ENCODE measurements at regions not wholly inside any gene's neighbourhood (a gene's known extent, or its start where the extent isn't known, plus 50 kb on each side); places are given as distances from the start of the nearest gene placed in this dataset.

- H3K4me1 ChIP-seq (ENCODE audit: insufficient read depth): no peaks in the 10 kb centered on the region
Observed at GRCh38 chr11:120037111-120037510, 100.8 kb downstream of the TRIM29 start.

DNA sequence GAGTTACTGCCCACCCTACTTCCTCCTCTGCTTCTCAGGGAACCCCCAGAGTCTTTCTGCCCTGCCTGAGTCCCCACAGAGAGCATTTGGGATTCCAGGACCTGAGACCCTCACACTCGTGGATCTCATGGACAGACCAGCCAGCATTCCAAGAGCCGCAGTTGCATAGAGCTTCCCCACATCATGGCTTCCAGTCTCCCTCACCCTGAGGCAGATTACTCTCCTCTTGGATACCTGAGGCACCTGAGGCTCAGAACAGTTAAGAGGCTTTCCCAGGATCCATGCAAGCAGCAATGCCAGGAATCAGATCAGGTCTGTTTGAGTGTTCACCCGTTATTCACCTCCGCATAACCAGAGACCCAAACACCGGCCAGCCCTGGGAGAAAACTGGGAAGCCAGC is 102.2 kb downstream of the TRIM29 start:
- H3K27me3 ChIP-seq (ENCODE audit: insufficient read depth): no peaks in the 10 kb centered on the region
- H3K36me3 Mint-ChIP-seq (ENCODE audit: low read depth): peaks cover 7% of the 10 kb centered on the region; the same call in 1 of the 3 replicates
- peaks cover 5% of the 10 kb centered on the region for H3K4me1 Mint-ChIP-seq
- H3K36me3 ChIP-seq (ENCODE audit: insufficient read depth): no peaks in the 10 kb centered on the region
- H3K4me3 ChIP-seq: no peak overlapping the region
- H3K4me3 Mint-ChIP-seq: no peak overlapping the region
- no peak overlapping the region for H3K27ac Mint-ChIP-seq
- H3K4me2 ChIP-seq: no peak overlapping the region
- ATAC-seq: no peak
- no peaks in the 10 kb centered on the region for H4K20me1 ChIP-seq (replicated peaks; ENCODE audit: insufficient read depth)
- no peaks in the 10 kb centered on the region for H3K4me1 ChIP-seq (ENCODE audit: insufficient read depth)
- H3K79me2 ChIP-seq (replicated peaks; ENCODE audit: insufficient read depth): no peaks in the 10 kb centered on the region
- no peaks in the 10 kb centered on the region for H3F3A ChIP-seq (replicated peaks; ENCODE audit: low read depth)
- no peaks in the 10 kb centered on the region for H3K9me2 ChIP-seq (ENCODE audit: insufficient read depth)
- no peak for DNase-seq (ENCODE audit: low spot score)
- H3K27me3 Mint-ChIP-seq (ENCODE audit: insufficient read depth, low read depth, poor library complexity): peaks cover 9% of the 10 kb centered on the region
- peaks cover 12% of the 10 kb centered on the region; the same call in 2 of the 3 replicates for H3K9me3 Mint-ChIP-seq
- H2AFZ ChIP-seq: no peak overlapping the region
- no peak overlapping the region for H3K27ac ChIP-seq (ENCODE audit: low read depth)
- TF ChIP-seq EZH2 (IDR thresholded peaks at IDR 0.05; ENCODE audit: low read depth, unreplicated experiment) (no peak), ZNF462 (CRISPR knock-in tag; IDR thresholded peaks at IDR 0.05) (no peak)

More at GRCh38 chr11:120037111-120037510, 100.8 kb downstream of the TRIM29 start:
- Histone ChIP-seq H3K4me3 (no peak overlapping the region), H3K9me2 (ENCODE audit: insufficient read depth) (0 out of 2 replicates have a peak, but pooled peaks cover 7% of the 10 kb centered on the region), H2AFZ (no peak overlapping the region), H3K4me2 (no peak overlapping the region), H3K27me3 (ENCODE audit: insufficient read depth) (no peaks in the 10 kb centered on the region), H4K20me1 (replicated peaks; ENCODE audit: insufficient read depth) (no peaks in the 10 kb centered on the region), H3F3A (replicated peaks; ENCODE audit: low read depth) (no peaks in the 10 kb centered on the region), H3K27ac (ENCODE audit: low read depth) (no peak overlapping the region), H3K36me3 (ENCODE audit: insufficient read depth) (no peaks in the 10 kb centered on the region), H3K79me2 (replicated peaks; ENCODE audit: insufficient read depth) (no peaks in the 10 kb centered on the region)
- ATAC-seq (no peak), DNase-seq (ENCODE audit: low spot score) (no peak)
- Mint-ChIP-seq H3K4me3 (no peak overlapping the region), H3K27me3 (ENCODE audit: insufficient read depth, low read depth, poor library complexity) (peaks cover 7% of the 10 kb centered on the region), H3K27ac (no peak overlapping the region), H3K4me1 (no peaks in the 10 kb centered on the region), H3K36me3 (ENCODE audit: low read depth) (peaks cover 7% of the 10 kb centered on the region; the same call in 1 of the 3 replicates), H3K9me3 (peaks cover 12% of the 10 kb centered on the region; the same call in 2 of the 3 replicates)
- TF ChIP-seq, protein P1, sequence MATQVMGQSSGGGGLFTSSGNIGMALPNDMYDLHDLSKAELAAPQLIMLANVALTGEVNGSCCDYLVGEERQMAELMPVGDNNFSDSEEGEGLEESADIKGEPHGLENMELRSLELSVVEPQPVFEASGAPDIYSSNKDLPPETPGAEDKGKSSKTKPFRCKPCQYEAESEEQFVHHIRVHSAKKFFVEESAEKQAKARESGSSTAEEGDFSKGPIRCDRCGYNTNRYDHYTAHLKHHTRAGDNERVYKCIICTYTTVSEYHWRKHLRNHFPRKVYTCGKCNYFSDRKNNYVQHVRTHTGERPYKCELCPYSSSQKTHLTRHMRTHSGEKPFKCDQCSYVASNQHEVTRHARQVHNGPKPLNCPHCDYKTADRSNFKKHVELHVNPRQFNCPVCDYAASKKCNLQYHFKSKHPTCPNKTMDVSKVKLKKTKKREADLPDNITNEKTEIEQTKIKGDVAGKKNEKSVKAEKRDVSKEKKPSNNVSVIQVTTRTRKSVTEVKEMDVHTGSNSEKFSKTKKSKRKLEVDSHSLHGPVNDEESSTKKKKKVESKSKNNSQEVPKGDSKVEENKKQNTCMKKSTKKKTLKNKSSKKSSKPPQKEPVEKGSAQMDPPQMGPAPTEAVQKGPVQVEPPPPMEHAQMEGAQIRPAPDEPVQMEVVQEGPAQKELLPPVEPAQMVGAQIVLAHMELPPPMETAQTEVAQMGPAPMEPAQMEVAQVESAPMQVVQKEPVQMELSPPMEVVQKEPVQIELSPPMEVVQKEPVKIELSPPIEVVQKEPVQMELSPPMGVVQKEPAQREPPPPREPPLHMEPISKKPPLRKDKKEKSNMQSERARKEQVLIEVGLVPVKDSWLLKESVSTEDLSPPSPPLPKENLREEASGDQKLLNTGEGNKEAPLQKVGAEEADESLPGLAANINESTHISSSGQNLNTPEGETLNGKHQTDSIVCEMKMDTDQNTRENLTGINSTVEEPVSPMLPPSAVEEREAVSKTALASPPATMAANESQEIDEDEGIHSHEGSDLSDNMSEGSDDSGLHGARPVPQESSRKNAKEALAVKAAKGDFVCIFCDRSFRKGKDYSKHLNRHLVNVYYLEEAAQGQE (IDR thresholded peaks at IDR 0.05; ENCODE audit: unreplicated experiment): no peak
- TF ChIP-seq, protein P2, sequence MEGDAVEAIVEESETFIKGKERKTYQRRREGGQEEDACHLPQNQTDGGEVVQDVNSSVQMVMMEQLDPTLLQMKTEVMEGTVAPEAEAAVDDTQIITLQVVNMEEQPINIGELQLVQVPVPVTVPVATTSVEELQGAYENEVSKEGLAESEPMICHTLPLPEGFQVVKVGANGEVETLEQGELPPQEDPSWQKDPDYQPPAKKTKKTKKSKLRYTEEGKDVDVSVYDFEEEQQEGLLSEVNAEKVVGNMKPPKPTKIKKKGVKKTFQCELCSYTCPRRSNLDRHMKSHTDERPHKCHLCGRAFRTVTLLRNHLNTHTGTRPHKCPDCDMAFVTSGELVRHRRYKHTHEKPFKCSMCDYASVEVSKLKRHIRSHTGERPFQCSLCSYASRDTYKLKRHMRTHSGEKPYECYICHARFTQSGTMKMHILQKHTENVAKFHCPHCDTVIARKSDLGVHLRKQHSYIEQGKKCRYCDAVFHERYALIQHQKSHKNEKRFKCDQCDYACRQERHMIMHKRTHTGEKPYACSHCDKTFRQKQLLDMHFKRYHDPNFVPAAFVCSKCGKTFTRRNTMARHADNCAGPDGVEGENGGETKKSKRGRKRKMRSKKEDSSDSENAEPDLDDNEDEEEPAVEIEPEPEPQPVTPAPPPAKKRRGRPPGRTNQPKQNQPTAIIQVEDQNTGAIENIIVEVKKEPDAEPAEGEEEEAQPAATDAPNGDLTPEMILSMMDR (conservative IDR thresholded peaks at IDR 0.05; ENCODE audit: low read depth in 2 of 2): no peak
- TF ChIP-seq STAT1 (IDR thresholded peaks at IDR 0.05; ENCODE audit: unreplicated experiment) (no peak), ZNF331 (CRISPR knock-in tag; IDR thresholded peaks at IDR 0.05; ENCODE audit: low read depth) (no peak), EZH2phosphoT487 (IDR thresholded peaks at IDR 0.05; ENCODE audit: unreplicated experiment) (no peak), NANOG (IDR thresholded peaks at IDR 0.05; ENCODE audit: borderline replicate concordance) (no peak), ZNF114 (CRISPR knock-in tag; IDR thresholded peaks at IDR 0.05) (no peak), JUNB (IDR thresholded peaks at IDR 0.05; ENCODE audit: unreplicated experiment) (no peak), CREB1 (CRISPR knock-in tag; IDR thresholded peaks at IDR 0.05; ENCODE audit: low read depth) (no peak), POLR2AphosphoS5 (IDR thresholded peaks at IDR 0.05; ENCODE audit: low read depth) (no peak), EZH2 (IDR thresholded peaks at IDR 0.05; ENCODE audit: low read depth, unreplicated experiment) (no peak)
